ENCODE measurements at regions not wholly inside any gene's neighbourhood (a gene's known extent, or its start where the extent isn't known, plus 50 kb on each side); places are given as distances from the start of the nearest gene placed in this dataset.

GRCh38 chr1:201715801-201716741 lies 112.9 kb upstream of the IPO9 start:
- TF ChIP-seq CTCF (IDR thresholded peaks at IDR 0.05) (no peak), POLR2A (IDR thresholded peaks at IDR 0.05) (no peak)
